NCI-H2196 (cell line): ENCODE measurements at regions not wholly inside any gene's neighbourhood (a gene's known extent, or its start where the extent isn't known, plus 50 kb on each side); places are given as distances from the start of the nearest gene placed in this dataset.

ENCODE experiments used
- DNase-seq: peaks from one replicate; lab custom pipeline; 2025; ENCODE audit not compliant: unreplicated experiment; lab: John Stamatoyannopoulos, UW

DNA sequence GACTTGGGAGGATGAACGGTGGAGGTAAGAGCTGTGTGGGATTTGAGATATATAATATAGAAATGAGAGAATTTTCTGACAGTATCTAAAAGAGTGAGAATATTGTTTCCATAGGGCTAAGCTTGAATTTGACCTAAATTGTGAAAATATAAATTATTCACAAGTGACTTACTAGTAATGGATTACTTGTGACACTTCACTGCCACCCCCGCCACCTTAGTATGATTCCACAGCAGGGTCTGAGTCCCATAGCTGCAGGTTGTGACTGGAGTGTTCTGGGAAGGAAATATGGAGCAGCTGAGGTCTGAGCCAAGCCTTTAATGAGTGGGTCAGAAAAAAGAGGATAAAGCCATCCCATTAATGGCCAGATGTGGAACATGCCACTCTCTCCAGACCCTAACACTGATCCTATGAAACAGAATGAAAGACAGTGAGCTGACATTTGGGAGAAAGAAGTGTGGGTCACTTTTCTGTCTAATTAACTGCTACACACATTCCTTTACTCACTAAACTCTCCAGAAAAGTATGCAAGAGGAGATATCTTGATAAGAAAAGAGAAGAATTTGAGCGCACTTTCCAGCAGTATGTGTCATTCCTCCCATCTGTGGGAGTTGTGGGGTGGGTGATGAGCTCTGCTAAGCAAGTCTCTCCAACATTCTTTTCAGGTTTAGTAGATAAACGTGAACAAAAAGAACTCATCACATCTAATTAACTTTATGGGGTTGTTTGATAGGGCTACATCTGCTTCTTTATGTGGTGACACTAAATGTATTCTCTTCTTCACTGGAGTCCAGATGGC, 1193.4 kb downstream of the SORCS3 start:
- no peak for DNase-seq

- DNase-seq: no peak
These were observed 1186.0 kb downstream of the SORCS3 start for GRCh38 chr10:105827133-105827532.

- DNase-seq: no peak
These were observed 1167.0 kb downstream of the SORCS3 start for GRCh38 chr10:105807935-105808587.

DNA sequence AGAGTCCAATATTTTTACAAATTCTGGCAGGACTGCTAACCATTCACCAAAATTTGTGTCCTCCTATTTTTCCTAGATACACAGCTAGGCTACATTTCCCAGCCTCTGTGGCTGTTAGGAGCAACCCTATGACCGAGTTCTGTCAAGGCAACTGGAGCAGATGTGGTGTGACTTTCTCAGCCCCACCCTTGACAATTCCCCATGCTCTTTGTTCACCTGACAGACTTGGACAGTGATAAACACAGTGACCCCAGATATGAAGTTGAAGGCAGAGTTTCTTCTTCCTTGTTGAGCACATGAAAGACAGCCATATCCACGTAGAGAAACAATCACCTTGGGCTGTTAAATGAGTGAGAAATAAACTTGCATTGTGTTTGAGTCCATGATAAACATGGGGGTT, 1162.1 kb downstream of the SORCS3 start:
- no peak for DNase-seq

DNA sequence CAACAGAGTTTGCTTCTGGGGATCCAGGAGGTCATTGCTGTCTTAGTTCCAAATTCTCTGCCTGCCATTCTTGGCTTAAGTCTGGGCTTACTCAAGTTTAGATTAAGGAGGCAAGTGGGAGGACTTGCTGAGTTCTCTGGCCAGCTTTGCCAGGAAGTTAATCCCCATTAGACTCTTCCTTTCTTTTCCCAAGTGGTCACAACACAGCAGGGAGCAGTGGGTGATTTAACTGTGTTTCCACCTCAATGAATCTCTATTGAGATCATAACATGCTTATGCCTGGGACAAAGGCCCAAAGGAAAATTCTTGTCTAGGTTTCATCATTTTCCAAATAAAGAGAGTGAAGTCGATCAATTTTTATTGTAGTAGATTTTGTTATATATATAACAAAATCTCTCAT, 1159.6 kb downstream of the SORCS3 start:
- DNase-seq: no peak

GRCh38 chr10:105798328-105798889, 1157.3 kb downstream of the SORCS3 start:
- DNase-seq: no peak

- DNase-seq: peak; percentile 3
These were observed 1156.3 kb downstream of the SORCS3 start for GRCh38 chr10:105797234-105797890.

DNA sequence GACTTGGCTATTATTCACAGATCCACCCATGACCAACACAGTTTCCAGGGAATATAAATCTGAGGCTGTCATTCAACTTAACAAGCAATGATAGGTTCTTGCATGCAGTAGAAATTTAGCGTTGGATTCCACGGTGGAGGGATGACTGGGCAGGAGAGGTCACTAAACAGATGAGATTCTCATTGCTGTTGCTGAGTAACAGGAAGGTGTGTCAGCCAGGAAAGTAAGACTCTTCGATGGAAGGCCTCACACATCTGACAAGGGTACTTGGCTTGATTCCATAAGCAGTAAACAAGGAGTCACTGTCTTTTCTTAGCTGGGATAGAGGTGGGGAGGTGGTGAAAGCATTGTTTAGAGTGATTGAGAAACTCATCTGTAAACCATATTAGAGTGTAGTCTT, 1152.0 kb downstream of the SORCS3 start:
- no peak for DNase-seq

DNA sequence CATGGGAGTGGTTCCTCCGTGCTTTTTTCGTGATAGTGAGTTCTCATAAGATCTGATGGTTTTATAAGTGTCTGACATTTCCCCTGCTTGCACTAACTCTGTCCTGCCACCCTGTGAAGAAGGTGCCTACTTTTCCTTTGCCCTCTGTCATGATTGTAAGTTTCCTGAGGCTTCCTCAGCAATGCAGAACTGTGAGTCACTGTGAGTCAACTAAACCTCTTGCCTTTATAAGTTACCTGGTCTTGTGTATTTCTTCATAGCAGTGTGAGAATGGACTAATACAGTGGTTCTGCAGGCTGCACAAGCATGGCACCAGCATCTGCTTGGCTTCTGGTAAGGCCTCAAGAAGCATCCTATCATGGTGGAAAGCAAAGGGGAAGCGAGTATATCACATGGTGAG, 1144.6 kb downstream of the SORCS3 start:
- no peak for DNase-seq

DNA sequence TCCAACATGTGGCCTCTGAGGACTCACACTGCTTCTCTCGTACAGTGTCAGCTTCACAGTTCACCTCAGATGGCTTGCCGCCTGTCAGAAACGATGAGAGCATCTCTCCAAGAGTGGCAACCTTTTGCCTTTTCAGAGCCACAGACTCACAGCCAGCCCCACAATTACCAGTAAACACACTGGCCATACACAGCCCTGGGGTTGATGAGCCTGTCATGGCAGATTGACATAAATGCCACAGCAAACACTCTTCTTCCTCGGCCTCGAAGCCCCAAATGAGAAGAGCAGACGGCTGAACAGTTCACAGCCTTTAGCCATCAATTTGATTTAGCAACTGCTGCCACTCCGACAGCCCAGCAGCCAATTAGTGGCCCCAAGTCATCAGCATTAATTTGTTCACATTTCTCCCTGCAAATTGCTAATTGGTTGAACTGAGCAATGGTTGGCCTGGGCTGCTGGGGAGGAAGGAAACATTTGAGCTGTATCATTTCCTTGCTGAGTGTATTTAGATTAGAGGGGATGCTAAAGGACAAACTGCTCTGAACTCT, 1142.9 kb downstream of the SORCS3 start:
- DNase-seq: no peak

DNA sequence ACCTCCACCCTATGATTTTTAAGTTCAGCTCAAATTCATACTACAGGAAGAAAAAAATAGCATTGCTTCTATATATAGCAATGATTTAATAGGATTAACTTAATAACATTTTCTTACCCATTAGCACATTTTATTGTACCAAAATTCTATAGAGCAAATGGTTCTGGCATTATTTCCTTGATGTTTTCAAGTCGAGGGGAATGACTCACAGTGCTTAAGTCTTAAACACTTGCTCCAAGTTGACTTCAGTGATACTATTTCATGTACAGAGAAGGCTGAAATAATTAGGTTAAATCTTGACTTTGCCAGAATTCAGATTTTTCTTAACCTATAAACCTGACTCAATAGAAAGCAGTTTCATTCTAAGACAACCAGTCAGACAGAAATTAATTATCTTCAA, 1133.8 kb downstream of the SORCS3 start:
- no peak for DNase-seq

DNA sequence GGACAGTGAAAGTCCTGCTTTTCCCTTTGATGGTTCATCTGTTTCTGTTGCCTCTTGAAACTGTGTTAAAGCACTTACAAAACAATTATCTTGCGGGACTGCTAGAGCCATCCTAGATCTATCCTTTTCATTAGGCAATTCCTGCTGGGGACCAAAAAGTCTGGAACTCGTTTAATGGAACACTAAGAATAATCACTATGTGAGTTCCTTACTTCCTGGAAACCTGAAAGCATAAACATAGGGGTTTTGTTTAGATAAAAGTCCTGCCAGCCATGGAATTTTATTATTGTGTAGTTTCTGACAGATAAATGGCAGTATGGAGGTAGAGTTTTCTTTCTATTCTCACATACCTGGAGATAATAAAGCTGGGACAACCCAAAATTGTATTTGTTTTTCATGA, 1133.3 kb downstream of the SORCS3 start:
- no peak for DNase-seq

GRCh38 chr10:105770524-105771212, 1129.6 kb downstream of the SORCS3 start:
- DNase-seq: no peak

- DNase-seq: no peak
These were observed 1128.4 kb downstream of the SORCS3 start for GRCh38 chr10:105769248-105770184.

DNA sequence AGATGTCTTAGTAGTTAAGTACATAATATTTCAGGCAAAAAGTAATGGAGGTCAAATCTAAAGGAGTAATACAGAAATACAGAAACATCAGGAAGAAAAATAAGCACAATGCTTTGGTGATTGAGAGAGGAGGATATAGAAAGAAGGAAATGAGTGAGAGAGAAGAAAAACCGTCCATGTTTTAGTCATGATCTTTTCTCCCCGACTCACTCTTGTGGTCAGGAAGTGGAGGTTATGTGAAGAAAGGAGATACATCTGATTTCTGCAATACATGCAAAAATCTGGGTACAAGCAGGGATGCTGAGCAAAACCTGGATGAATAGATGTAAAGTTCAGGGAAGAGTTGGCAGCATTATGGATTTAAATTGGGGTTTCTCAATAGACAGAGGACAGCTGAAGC, 1122.5 kb downstream of the SORCS3 start:
- DNase-seq: no peak

DNA sequence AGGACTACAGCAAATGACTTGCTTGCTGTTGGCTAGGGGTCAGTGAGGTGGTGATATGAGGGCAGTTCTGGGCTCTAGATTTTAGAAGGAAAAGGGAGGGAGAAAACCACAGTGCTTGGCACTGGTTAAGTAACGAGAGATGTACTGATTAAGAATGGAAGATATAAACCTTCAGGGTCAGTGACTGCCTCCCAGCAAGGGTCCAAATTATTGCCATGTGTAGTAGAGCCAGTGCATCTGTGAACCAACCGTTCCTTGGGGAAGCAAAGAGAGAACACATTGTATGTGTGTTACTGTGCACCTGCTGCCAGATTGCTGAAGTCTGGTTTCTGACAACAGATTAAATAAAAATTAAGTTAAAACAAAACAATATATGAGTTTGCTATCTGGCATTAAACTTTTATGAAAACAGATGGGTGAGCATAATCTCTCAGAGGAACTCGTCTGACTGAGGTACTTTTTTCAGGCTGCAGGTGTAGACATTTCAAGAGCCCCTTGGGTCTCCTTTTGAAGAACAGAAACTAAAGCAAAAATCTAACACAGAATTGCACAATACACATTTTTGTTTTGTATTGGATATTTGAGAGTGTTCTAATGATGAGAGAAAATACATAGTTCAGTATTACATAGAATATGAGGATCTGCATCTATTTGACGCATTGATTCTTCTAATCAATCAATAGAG, 1120.6 kb downstream of the SORCS3 start:
- no peak for DNase-seq

GRCh38 chr10:105759669-105760068, 1118.6 kb downstream of the SORCS3 start:
- no peak for DNase-seq

DNA sequence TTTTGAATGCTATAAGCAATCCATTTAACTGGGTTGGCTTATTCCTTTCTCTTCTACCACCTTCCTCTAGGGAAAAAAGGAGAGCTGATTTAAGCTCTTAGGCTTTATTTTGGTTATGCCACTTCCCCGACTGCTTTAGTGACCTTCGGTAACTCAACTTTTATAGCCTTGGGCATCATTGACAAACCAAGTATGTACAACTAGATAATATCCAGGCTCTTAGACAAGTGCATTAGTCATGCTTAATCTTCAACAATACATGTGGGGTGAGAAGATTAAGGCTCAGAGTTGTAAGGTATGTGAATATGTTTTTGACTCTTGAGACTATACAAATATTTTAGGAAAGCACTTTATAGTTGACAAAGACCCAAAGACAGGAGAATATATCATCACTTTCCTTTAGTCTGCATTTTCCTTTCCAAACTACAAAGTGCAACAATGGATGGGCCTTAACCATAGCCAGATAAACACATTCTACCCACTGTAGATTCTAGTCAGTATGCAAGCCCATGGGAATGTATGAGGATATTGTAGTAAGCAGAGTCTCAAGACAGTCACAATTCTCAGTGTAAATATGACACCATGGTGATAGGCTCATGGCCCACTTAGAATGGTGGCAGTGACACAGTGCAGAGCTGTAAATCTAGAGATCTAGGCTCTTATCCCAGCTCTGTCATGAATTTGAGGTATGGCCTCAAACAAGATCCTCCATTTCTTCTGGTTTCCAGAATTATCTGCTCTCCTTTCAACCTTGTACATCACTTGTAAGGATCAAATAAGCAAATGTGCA, 1117.3 kb downstream of the SORCS3 start:
- no peak for DNase-seq

- no peak for DNase-seq
These were observed 1116.2 kb downstream of the SORCS3 start for GRCh38 chr10:105757302-105757701.
